ENCODE measurements at regions not wholly inside any gene's neighbourhood (a gene's known extent, or its start where the extent isn't known, plus 50 kb on each side); places are given as distances from the start of the nearest gene placed in this dataset.

- DNase-seq = no peak
Observed at GRCh38 chr2:550860-551567, 126.2 kb downstream of the TMEM18 start.

DNA sequence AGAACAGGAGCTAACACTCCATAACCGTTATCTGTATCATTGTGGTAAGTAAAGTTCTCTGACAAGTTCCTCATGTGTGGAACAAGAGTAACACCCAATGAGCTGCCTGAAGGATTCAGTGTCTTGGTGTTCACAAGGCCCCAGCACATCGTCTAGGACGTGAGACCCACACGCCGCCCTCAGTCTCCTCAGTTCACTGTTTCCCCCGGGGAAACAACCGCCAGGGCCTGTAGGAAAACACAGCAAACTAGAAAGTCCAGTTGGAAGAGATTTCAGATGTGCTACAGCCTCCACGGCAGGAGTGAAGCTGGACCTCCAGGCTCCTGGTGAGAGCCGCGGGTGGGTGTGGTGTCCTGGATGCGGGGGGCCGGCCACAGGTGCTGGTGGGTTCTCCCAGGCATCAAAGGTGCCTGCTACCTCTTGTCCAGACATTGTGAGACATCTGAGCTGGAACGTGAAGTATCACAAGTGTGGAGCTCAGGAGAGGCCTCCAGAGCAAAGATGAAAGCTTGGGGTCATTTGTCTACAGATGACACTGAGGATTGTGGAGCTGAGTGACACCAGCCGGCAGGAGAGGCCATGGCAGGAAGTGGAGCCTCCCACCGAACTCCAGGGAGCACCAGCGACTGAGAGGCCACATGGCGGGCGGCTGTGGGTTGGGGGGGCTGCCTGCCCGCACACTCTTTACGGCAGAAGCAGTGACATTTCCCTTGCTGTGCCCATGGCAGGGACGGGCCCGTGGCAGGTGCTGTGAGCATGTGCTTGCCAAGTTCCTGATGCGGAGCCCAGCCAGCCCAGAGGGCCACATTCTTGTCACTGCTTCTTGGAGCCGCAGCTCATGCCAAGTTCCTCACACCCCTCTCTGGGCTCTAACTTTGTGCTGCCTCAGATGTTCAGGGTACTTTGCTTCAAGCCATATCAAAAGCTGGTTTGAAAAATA is 131.2 kb downstream of the TMEM18 start:
- no peak for DNase-seq

DNA sequence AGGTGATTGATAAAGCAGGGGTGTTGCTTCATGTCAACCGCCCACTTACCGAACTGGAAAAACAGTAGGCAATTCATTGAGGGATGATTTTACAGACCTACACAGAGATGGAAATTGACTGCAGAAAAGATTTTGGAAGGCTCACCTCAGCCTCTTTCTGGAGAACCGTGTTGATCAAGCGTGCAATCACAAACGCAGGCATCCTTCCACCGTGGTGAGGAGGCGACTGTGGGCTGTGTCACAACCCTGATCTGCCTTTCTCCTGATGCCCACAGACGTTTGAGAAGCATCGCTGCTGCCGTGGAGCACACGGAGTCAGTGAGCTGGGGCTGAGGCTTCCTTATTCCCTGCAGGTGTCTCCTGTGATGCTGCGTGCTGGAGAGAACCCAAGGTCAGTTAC is 132.0 kb downstream of the TMEM18 start:
- DNase-seq = no peak

GRCh38 chr2:538646-539045 is 138.6 kb downstream of the TMEM18 start:
- DNase-seq = no peak

GRCh38 chr2:535222-535621 is 142.0 kb downstream of the TMEM18 start:
- no peak for DNase-seq

- no peak for DNase-seq
Observed at GRCh38 chr2:529852-530251, 147.4 kb downstream of the TMEM18 start.

DNA sequence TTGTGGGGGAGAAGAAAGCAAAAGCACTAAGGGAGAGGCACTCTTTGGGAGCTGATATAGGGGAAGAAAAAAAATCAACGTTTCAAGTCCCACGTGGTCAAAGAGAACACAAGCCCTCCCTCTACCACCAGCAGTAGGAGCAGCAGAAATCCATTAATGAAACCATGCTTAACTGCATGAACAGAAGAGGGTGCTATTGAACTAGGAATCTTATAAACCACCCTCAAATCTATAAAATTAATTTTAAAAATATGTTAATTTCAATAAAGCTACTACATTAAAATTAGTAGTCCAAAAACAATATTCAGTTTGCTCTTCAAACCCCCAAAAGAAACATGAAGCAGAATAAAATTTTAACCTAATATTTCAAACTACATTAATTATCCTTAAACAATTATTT is 147.8 kb downstream of the TMEM18 start:
- DNase-seq = peak in 2 of 6 experiments; percentile 8 to 31

DNA sequence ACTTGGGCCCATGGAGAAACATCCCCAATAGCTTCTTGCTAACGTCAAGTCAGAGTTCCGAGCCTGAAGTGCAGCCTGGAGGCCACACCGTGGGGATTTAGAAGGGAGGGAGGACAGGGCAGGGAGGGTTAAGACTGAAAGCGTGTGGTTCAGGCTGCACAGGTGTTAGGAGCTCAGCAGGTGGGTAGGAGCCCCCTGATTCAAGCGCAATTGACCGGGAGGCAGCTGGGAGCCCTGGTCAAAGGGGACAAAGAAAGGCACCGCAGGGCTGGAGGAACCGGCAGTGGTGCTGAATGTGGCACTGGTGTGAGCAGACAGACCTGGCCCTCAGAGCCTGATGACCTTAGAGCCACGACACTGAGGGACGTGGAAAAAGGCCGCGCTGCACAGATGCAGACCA is 149.6 kb downstream of the TMEM18 start:
- DNase-seq = no peak

DNA sequence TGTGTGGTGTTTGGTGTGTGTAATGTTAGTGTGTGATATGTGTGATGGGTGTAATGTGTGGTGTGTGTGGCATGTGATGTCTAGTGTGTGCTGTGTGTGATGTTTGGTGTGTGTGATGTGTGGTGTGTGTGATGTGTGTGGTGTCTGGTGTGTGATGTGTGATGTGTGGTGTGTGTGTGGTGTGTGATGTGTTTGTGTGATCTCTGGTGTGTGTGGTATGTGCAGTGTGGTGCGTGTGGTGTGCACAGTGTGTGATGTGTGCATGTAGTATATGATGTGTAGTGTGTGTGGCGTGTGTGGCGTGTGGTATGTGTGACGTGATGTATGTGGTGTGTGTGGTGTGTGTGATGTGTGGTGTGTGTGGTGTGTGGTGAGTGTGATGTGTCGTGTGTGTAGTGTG is 150.3 kb downstream of the TMEM18 start:
- no peak for DNase-seq

DNA sequence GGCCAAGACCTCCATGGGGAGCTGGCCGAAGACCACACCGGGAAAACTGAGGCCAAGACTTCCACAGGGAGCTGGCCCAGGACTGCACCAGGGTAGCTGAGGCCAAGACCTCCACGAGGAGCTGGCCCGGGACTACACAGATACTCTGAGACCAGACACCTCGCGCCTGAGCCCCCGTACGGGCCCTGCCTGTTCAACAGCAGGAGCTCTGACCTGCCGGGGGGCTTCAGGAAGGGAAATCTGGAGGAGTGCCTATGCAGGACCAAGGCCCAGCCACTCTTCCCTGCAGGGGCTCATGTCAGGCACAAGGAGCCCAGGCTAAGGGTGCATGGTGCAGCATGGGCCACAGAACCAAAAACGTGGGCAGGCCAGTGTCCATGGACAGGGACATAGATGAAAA is 151.6 kb downstream of the TMEM18 start:
- no peak for DNase-seq

DNA sequence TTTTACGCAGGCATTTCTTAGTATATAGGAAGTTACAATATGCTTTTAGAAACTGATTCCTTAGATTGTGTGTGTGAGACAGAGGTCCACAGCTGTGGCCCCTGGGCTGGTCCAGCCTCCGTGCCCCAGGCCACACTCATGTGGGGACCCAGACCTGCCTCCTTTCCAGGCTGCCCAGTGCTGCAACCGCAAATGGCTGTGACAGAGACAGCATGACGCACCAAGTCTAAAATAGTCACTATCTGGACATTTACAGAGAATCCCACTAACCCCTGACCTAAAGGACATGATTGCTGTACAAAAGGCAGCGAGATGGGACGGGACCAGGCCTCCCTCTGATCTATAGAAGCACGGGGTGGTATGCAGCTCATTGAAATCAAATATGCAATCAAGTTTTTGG is 152.2 kb downstream of the TMEM18 start:
- DNase-seq = no peak

GRCh38 chr2:524442-524841 is 152.8 kb downstream of the TMEM18 start:
- no peak for DNase-seq

DNA sequence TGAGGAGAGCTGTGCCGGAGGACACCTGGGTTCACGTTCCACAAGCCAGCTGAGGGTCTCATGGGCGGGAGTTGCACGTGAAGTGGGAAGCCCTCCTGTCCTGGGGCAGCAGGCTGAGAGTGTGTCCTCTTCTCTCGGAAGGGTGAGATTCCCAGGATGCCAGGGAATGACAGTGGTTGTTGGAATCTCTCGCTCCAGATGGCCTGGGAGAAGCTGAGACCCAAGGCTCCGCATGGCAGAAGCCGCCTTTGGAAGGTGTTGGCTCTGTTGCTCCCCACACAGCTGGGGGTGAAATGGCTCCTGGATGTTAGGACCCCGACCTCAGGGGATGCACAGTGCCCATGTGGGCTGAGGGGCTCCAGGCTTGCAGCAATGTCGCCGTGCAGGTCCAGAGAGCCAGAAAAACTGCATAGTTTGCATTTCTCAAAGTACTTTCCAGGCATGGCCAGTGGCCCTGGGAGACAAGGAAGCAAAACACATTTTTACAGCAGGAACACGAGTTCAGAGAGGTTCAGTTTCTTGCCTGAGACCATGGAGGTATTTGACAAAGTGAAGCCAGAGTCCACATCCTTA is 153.4 kb downstream of the TMEM18 start:
- DNase-seq = no peak

DNA sequence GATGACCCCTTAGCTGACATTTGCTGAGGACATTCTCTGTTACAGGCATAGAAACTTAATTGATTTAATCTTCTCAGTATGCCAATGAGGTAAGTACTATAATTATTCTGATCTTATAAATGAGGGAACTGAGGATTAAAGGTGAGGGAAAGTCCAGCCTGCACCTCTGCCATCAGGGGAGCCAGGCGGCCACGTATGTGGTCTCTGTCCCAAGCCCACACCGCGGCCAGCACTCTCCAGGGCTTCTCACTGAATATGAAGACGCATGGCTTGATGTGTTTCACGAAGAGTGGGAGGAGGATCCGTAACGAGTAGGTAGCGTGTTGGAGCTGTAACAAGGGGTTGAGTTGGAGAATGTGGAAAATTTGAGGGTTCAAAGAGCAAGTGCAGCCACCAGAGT is 154.4 kb downstream of the TMEM18 start:
- DNase-seq = no peak

DNA sequence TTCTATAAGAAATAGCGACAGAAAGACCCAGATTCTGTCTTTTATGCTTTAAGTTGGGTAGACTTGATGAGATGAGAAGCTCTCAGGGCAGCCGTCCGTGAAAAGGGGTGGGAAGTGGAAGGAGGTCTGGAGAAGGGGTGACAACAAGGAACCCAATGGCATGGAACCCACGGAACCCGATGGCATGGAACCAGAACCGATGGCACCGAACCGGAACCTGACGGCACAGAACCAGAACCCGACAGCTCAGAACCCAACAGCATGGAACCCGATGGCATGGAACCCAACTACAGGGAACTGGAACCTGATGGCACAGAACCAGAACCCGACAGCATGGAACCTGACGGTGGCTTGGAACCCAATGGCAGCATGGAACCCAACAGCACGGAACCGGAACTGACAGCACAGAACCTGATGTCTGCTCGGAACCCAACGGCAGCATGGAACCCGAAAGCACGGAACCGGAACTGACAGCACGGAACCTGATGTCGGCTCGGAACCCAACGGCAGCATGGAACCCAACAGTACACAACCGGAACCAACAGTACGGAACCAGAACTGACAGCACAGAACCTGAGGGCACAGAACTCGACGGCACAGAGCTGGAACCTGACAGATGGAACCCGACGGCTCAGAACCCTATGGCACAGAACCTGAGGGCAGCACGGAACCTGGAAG is 155.2 kb downstream of the TMEM18 start:
- DNase-seq = no peak

DNA sequence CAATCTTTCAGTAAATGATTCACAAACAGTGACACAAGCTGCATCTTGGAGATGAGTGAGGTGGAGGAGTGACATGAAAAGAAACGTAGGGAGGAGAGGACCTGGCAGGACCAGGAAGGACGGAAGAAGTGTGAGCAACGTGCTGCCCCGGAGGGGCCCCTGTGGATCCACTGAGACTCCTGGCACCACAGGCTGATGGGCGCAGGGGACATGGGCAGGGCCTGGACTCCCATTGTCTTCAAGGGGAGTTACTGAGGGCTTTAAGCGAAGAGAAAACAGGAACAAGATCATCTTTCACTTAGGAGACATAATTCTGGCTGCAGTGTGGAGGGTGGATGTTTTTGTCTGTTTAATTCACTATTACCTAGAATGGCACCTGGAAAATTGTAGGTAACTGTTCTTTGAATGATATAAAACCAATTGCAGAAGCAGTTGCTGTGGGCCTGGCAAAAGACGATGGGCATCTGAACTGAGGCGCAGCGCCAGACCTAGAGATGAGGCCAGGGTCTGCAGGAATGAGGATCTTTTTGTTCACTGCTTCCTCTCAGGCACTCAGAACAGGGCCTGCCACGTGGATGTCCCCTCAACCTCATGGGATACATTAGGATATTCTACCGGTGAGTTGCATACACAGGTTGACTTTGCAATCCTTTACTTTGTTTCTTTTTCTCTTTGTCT is 156.4 kb downstream of the TMEM18 start:
- DNase-seq = no peak

- DNase-seq = no peak
Observed at GRCh38 chr2:516944-517343, 160.3 kb downstream of the TMEM18 start.

DNA sequence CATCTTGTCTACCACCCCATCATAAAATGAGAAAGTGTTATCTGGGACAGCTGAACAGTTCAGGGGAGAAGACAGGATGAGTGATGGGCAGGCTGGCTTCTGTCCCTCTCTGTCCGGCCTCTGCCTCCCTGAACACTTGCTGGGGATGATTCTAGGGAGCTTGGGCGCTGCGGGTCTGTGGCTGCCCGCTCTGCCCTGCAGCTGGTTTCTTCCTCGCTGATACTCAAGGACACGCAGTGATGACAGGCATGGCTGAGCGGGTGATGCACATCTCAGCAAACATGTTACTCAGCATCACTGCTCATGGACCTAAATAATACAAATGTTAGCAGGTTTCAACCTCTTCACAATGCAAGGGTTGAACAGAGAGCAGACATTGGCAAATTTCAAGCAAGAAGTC is 161.1 kb downstream of the TMEM18 start:
- no peak for DNase-seq

DNA sequence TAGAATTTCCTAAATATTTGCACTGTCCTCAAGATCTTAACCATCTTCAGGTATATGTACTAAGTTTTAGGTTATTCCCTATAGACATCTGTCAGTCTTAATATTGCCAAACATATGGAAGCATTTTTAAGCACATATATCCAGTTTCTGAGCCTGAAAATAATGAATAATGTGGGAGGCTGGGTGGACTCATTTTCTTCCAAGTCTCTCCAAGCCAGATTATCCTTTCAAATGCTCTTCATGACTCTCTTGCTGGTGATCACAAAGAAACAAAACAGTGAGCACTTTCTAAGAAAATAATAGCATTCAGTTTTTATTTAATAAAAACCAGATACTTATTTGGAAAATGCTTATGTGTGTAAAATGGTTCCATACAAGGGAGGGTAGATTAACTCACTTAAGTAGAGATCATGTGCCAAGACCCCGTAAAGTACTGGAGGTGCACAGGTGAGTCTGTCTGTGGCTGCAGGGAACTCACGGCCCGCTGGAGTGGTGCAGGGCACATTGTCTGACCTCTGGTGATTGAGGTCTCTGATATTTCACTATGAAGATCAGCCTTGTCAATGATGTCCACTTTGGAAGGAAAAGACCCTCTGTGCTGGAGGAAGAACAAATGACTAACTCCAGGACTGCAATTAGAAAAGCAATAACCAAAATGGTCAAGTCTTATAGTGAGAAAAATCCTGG is 161.6 kb downstream of the TMEM18 start:
- DNase-seq = no peak

GRCh38 chr2:513981-514706 is 163.1 kb downstream of the TMEM18 start:
- DNase-seq = no peak

GRCh38 chr2:510839-511238 is 166.4 kb downstream of the TMEM18 start:
- no peak for DNase-seq

Measured in stimulated activated naive CD4-positive, alpha-beta T cell (primary cell).